Head of caudate nucleus (tissue), 42 donors: ENCODE measurements at regions not wholly inside any gene's neighbourhood (a gene's known extent, or its start where the extent isn't known, plus 50 kb on each side); places are given as distances from the start of the nearest gene placed in this dataset.
"Not testable (repeated sequence)": the region's sequence is repeated elsewhere in the genome, so short reads cannot be mapped to it uniquely, and the experiment has no call there.

ENCODE experiments used
- DNase-seq, 42 donors: peaks; one replicate each; pipeline versions ENCODE4 v3.0.0 to v3.0.0-alpha.2; 2020 to 2021; ENCODE audit warnings: mixed read lengths in 7 of 42
- intact Hi-C: fragments of 100-400 bp; cut with DNase I; formaldehyde crosslinking; loops from one replicate; pipeline ENCODE4 v1.15.0; 2022

DNA sequence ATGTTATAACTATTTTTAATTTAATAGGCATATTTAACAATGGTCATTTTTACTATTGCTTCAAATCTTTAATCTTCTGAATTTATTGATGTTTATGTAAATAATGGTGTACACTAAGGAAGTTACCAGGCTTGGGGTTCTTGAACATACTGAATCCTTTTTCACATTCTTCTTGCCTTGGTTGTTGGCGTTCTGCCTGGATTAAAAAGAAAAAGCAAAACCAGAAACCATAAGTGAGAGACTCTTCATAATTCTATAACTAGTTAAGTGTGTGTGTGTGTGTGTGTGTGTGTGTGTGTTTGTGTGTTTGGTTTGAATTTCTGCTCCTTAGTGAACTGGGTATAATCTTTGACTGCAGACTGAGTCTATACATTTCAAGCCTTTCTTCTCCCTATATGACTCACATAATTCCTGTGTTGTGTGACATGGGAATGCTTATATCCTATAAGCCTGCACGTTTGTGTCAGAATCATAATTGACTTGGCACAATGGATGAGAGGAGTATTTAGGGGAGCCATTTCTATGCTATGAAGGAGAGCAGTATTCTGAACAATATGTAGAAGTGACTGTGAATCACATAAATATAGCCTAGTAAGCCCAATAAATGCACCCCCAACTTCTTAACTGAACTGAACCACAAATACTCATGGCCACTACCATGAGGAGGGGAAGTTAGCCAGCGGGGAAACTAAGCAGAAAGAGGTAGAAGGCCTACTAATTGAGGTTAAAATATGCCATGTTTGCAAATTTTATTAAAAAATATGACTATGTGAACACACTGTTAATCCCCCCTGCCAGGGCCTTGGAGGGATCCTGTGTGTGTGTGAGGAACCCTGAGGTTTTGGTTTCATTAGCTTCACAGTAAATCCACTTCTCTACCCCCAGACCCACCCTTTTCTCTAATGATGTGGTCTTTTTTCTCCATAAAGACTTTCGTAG, 425.5 kb downstream of the BCKDHB start:
- intact Hi-C loops: no loop called here

DNA sequence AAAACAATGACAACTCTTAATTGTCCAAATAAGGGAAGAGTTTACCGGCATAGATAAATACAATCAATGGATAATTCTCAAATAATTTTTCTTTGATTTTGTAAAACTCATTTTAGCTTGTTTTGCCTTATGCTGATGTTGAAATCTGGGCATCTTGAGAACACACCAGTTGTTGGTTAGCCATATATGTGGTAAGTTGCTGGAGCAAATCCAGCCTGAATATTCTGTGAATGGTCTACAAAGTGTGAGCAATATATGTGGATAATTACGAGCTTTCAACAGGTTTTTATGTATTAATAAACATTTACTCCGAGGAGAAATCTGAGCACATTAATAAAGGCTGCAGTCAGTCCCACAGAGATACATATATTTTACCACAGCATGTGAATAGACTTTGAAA, 423.6 kb downstream of the BCKDHB start:
- no peak for DNase-seq
- intact Hi-C loops: no loop called here

More for the DNA sequence above, 425.5 kb downstream of the BCKDHB start:
- no peak for DNase-seq

DNA sequence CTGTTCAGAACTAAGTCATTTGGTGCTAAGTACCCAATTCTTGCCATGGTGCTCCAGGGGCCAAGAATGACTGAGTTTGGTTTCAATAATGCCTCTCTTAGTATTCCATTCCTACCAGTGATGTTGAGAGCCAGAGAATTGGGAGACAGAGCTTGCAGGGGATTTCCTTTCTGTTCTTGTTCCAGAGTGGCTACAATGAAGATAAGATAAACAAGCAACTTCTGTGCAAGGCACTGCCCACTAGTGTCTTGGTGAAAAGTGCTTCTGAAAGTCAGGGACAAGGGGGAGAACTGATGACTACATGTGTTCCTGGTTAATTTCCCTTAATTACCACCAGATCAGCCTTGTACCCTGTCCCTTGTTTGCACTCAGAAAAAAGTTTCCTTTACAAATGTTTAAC, 421.6 kb downstream of the BCKDHB start:
- no peak for DNase-seq
- intact Hi-C loops: no loop called here

DNA sequence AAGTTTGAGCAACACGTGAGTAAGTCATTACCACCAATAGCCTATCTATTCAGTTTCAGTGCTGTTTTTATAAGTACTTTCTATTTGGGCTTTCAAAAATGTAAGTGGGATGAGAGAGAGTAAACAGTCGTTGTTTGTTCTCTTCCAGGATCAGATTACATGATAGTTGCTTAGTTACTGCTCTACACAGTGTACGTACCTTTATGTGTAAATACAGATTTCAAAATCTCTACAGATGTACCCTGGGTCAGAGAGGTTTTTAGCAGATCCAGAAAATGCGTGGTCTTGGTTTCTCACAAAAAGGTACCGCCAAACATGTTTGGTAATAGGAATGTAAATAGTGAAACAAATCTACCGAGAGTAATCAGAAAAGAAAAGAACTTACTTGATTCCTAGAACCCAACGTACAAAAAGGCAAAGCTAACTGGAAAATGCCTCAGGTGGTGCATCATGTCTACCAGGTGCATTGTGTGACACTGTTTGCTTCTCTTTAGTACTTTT, 421.1 kb downstream of the BCKDHB start:
- intact Hi-C loops: no loop called here
- DNase-seq: no peak

DNA sequence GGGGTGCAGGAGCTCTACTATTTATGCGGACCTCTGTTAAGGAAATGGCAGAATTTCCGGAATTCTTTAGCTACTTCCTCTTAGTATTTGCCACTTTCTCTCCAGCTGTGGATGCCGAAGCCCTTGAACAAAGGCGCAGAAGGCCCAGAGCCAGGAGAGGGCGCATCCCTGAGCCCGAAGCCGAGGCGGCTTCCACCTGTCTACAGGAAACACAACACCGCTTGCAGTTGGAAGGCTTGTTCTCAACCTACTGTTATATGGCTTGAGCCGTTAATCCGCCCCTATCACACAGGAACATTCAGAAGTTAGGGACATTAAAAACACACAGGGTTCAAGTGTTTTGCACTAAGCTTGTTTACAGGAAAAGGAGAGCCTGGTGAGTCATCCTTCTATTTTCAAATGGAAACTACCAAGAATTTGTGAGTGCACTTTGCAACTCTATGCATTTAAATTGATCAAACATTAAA, 417.1 kb downstream of the BCKDHB start:
- DNase-seq: no peak

DNA sequence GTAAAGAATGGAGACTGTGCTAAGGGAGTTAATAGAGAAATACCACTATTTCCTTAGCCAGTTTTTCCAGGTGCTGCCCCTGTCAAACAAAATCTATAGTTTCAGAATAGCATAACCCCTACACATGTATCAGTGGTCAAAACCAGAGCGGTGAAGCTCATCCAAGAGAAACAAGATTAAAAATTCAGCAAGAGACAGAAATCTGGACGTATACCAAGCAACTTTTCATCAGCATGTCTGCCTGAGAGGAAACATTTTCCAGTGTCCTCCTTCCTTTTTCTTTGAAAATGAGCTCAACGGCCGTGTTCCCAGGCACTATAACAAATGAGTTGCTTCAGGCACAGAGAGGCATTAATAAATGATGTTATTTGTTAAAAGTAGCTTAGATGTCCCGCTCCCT, 416.5 kb downstream of the BCKDHB start:
- intact Hi-C loops: no loop called here
- DNase-seq: no peak

More for the DNA sequence above, 417.1 kb downstream of the BCKDHB start:
- intact Hi-C loops: no loop called here

DNA sequence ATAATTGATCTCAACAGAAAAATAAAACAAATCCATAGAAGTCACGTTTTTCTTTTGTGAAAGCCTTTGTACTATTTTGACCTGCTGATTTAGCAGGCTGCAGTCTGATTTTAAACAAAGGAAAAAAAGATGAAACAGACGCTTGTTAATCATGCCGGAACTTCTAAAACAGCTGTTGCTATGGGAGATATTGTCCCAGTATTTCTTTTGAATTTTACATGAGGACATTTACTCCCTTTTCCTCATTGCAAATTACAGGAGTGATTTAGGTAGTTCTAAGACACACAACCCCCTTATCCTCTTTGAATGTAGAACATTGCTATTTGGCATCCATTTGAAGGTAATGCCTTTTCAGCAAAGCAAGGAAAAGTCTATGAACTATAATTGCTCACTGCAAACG, 416.1 kb downstream of the BCKDHB start:
- intact Hi-C loops: no loop called here
- DNase-seq: no peak

DNA sequence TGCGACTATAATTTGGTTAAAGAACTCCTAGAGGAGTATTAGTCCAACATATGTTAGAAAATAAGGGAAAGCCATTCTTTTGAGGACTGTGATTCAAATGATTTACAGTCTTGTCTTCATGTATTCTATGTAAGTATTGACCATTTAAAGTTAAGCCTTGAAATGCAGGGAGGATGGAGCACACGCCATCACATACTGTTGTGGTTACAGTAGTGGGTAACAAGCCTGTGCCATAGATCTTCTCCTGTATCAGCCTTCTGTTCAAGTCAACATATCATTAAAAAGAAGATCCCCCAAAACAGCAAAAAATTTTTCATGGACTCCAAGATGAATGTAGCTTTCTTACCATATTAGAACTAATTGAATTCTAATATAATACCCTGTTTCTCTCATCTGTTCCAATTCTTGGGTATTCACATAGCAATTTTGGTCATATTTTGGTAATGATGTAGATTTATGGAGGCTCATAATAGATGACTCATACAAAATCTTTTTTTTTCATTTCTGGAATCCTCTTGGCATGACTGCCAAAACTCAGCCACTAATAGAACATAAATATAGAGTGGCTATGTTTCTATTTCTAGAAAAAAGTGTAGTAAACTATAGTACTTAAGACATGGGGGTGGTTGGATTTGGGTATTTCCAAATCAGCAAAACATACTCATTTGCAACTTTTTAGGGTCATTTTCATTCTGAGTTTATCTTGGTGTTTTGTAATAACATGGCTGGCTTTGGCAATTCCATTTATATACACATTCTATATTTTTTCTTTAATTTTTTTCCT, 413.5 kb downstream of the BCKDHB start:
- DNase-seq: no peak
- intact Hi-C loops: no loop called here

DNA sequence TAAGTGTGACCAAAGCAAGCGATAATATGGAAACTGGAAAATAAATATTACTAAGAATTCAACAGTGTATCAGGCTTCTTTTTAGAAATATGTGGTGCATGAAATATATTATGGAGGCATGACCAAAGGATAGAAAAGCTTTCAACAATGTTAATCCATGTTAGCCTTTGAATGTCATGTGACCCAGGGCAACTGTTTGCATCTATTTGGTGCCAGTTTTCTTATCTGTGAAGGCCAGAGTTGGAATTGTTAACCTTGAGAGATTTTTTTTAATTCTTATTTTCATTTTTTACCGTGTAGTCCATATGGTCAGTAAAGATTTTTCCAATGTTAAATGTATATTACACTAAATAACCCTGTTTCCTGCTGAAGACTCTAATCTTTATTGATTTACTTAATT, 411.1 kb downstream of the BCKDHB start:
- no peak for DNase-seq
- intact Hi-C loops: no loop called here

DNA sequence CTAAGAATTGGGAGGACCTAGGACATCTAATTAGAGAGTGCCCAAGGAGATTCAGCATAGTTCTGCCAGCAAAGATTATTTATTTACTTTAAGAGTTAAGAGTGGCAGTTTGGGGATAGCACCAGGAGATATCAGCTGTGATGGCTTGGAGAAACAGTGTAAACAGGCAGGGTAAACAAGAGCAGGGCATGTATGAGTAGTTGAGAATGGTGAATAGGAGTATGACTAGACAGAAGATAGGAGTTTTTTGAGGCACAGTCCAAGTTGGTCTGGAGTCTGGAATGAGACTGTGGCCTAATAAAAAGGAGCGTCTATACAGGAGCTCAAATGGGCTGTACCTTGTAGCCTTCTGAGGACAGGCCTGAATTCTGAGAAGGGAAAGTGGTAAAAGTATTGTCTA, 404.1 kb downstream of the BCKDHB start:
- DNase-seq, intact Hi-C loops: not testable (repeated sequence)

DNA sequence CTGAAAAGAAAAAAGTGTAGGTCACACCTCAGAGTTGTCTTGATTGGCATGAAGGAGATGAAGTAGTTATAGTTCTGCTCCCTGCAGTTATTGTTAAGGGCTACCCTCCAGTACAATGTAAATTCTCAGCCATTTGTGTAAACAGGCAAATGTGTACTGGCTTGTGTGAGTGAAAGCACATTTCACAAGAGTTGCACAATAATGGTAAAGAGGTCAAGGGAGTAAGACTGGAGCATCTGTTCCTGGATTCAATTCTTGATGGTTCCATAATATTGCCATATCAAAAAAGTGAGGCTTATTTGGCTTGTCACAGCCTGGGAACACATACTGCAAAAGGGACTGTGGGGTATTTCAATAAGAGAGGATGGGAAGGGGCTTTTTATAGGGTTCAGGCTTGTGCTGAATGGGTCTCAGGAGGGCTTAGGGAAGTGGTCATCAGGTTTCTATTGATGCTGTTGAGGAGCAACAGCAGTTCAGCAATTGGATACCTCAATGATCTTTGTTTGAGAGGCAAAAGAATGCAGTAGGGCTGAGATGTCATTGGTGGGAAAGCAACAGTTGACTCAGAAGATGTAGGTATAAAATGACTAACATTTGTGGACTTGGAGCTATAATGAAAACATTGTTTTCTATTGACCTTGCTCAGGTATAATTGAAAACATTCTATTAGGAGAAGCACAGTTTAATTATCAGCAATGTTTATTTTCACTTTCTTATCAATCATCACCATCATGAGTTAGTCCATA, 402.6 kb downstream of the BCKDHB start:
- no peak for DNase-seq
- intact Hi-C loops: no loop called here

DNA sequence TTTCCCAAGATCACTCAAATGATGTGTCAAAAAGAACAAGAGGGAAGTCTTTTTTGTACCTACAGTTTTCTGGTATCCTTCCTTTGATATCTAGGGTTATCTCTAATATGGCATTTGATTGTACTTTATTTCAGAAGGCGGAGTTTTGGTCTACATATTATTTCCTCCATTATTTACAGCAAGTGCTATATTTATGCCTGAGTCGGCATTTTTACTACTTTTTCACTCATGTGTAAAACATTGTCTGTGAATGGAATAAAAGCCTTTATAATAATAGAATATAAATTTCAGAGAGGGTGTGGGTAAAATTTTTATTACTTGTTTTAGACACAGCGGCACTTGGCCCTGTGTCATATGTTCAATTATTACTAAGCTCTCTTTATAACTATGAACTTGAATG, 398.4 kb downstream of the BCKDHB start:
- intact Hi-C loops: no loop called here
- DNase-seq: no peak

DNA sequence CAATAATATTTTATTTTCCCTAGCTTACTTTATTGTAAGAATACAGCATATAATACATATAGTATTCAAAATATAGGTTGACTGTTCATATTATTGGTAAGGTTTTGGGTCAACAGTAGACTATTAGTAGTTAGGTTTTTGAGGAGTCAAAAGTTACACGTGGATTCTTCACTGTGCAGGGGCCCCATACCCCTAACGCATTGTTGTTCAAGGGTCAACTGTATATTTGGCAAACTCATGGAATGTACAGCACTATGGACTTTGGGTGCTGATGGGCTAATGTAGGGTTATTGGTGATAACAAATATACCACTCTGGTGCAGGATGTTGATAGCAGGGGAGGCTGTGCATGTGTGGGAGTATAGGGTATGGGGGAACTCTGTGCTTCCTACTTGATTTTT, 397.2 kb downstream of the BCKDHB start:
- DNase-seq: no peak
- intact Hi-C loops: no loop called here

DNA sequence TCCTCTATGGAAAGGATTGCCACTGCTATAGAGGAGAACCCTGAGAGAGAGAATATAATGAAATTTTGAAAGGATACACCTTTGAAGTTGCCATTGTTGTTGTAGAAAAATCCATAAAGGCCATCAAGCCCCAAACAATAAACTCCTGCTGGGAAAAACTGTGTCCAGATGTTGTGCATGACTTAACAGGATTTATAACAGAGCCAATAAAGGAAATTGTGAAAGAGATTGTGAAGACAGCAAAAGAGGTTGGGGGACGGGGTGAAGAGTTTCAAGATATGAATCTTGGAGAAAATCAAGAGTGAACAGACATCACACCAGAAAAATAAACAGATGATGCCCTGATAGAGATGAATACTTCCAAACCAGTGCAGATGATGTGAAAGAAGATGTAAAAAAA, 396.4 kb downstream of the BCKDHB start:
- DNase-seq: no peak
- intact Hi-C loops: no loop called here

DNA sequence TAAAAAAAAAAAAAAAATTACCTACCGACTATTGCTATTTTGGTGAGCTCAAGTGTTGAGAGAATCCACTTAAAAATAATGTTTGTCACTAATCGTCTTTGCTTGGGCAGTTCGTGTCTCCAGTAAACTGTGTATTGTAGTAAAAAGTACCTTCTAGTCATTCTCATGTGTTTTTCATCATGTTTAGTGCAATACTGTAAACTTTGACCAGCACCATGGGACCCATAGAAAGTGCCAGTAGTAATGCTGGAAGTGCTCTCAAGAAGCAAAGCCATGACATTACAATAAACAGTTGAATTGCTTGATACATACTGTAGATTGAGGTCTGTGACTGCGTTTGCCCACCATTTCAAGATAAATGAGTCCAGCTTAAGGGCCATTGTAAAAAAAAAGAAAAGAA, 395.2 kb downstream of the BCKDHB start:
- intact Hi-C loops: no loop called here
- DNase-seq: no peak

DNA sequence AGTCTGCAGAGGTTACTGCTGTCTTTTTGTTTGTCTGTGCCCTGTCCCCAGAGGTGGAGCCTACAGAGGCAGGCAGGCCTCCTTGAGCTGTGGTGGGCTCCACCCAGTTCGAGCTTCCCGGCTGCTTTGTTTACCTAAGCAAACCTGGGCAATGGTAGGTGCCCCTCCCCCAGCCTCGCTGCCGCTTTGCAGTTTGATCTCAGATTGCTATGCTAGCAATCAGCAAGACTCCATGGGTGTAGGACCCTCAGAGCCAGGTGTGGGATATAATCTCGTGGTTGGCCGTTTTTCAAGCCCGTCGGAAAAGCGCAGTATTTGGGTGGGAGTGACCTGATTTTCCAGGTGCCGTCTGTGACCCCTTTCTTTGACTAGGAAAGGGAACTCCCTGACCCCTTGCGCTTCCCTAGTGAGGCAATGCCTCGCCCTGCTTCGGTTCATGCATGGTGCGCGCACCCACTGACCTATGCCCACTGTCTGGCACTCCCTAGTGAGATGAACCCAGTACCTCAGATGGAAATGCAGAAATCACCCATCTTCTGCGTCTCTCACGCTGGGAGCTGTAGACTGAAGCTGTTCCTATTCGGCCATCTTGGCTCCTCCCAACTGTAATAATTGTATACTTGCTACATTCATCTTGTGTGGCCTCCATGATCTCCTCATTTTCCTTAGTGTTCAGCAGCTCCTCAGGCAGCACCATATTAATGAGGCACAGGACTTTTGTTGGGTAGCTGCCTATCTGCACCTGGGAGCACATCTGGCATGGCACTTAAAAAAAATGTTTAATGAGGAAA, 391.4 kb downstream of the BCKDHB start:
- DNase-seq: not testable (repeated sequence)

DNA sequence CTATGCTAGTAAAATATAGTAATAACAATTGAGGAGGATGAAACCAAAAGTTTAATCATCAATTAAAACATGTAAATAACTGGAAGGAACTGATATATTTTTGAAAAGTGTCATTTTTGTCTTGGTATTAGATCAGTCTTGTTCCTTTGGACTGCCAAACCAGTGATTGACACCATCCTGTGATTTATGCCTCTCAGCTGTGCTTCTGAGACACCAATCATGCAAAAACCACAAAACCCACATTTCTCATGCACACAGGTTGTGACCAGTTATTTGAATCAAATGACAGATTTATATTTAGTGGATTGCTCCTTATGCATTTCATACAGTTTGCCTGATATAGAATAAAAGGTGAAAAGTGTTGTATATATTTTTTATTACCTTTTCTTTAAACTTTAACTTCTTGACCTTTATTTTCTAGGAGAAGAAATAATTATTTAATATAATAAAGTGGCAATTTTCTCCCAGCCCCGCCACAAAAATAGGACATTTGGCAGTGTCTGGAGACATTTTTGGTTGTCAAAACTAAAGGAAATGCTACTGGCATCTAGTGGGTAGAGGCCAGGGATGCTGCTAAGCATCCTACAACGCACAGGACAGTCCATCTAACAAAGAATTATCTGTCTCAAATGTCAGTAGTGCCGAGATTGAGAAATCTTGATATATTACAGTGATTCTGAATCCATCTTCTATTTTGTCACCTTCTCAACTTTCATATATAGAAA, 383.6 kb downstream of the BCKDHB start:
- intact Hi-C loops: no loop called here
- no peak for DNase-seq

More for the DNA sequence above, 391.4 kb downstream of the BCKDHB start:
- intact Hi-C loops: not testable (repeated sequence)

DNA sequence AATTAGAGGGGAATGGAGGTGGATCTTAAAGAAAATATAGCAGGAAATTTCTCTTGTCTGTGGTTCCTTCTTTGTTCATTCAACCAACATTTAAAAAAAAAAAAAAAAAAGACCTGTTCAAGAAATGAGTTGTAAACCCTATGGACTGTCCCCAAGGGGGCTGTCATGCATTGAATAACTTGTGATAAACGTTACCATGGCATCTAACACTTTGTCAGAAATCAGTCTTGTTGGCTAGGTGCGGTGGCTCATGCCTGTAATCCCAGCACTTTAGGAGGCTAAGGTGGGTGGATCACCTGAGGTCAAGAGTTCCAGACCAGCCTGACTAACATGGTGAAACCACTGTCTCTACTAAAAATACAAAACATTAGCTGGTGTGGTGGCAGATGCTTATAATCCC, 381.7 kb downstream of the BCKDHB start:
- intact Hi-C loops: no loop called here
- DNase-seq: no peak
